PFSK-1 (cell line): ENCODE measurements at regions not wholly inside any gene's neighbourhood (a gene's known extent, or its start where the extent isn't known, plus 50 kb on each side); places are given as distances from the start of the nearest gene placed in this dataset.

Source experiments
- POLR2AphosphoS5 ChIP-seq: IDR thresholded peaks from 2 replicates; pipeline ENCODE4 v1.6.1; 2012; ENCODE audit warnings: low read depth, mild to moderate bottlenecking, control low read depth, low read length, moderate library complexity
- REST ChIP-seq, 2 experiments: IDR thresholded peaks; 2 replicates each; pipeline versions ENCODE4 v1.6.1 to v1.8.0; 2011 to 2012; ENCODE audit warnings: low read depth in 2 of 2, low read length in 2 of 2, control low read depth in 1 of 2, inconsistent platforms in 1 of 2, mild to moderate bottlenecking in 1 of 2, moderate library complexity in 1 of 2; ENCODE audit not compliant: insufficient read depth in 1 of 2
- SIN3A ChIP-seq: IDR thresholded peaks from 2 replicates; pipeline ENCODE4 v1.6.1; 2012; ENCODE audit warnings: mild to moderate bottlenecking, low read length, moderate library complexity, borderline replicate concordance; ENCODE audit not compliant: insufficient read depth
- TAF1 ChIP-seq: IDR thresholded peaks from 2 replicates; pipeline ENCODE4 v1.6.1; 2012; ENCODE audit warnings: low read length, control low read depth, borderline replicate concordance; ENCODE audit not compliant: insufficient read depth

GRCh38 chr12:113713156-113713555 lies 241.5 kb upstream of the LHX5 start:
- TF ChIP-seq POLR2AphosphoS5 (no peak), SIN3A (no peak), REST (IDR thresholded peaks at IDR 0.05; ENCODE audit: insufficient read depth in 1 of 2, low read depth in 2 of 2, low read length in 2 of 2) (no peak), TAF1 (no peak)
